NB4 (cell line): ENCODE measurements at regions not wholly inside any gene's neighbourhood (a gene's known extent, or its start where the extent isn't known, plus 50 kb on each side); places are given as distances from the start of the nearest gene placed in this dataset.

Source experiments
- DNase-seq: peaks from one replicate; pipeline ENCODE4 v3.0.0; 2010; ENCODE audit warnings: low read depth
- H3K4me3 ChIP-seq: one replicate; pipeline ENCODE4 v1.5.1; 2011; ENCODE audit warnings: mild to moderate bottlenecking, low read depth, low read length, moderate library complexity
- MYC ChIP-seq: IDR thresholded peaks from 2 replicates; pipeline ENCODE4 v1.6.1; 2011; ENCODE audit warnings: low read depth, low read length
- POLR2A ChIP-seq: IDR thresholded peaks from 2 replicates; pipeline ENCODE4 v1.6.1; 2011; ENCODE audit warnings: mild to moderate bottlenecking; ENCODE audit not compliant: insufficient read length; ENCODE audit errors: extremely low read depth
- TF ChIP-seq, protein P1 (sequence below): IDR thresholded peaks from one replicate; pipeline ENCODE4 v1.5.1; 2012; ENCODE audit warnings: low read depth, low read length
- TF ChIP-seq, protein P2 (sequence below): IDR thresholded peaks from 2 replicates; pipeline ENCODE4 v1.6.1; 2011; ENCODE audit warnings: low read depth, low read length

DNA sequence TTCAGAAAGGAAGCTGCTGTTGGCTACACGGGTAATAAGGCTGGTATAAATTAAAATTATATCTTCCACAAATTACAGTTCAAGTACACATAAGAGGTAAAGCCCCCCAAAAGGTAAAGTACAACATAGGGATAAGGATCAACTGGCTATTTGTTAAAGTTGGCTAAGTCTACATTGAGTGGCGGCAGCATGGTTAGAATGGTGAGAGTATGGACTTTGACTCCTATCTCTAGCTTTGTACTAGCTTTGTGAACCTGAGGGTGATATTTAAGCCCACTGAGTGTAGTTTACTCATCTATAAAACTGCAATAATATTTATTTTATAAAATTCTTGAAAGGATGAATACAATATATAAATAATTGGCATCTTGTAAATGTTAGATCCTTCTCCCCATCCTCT lies 542.8 kb downstream of the DSC3 start:
- TF ChIP-seq, protein P1, sequence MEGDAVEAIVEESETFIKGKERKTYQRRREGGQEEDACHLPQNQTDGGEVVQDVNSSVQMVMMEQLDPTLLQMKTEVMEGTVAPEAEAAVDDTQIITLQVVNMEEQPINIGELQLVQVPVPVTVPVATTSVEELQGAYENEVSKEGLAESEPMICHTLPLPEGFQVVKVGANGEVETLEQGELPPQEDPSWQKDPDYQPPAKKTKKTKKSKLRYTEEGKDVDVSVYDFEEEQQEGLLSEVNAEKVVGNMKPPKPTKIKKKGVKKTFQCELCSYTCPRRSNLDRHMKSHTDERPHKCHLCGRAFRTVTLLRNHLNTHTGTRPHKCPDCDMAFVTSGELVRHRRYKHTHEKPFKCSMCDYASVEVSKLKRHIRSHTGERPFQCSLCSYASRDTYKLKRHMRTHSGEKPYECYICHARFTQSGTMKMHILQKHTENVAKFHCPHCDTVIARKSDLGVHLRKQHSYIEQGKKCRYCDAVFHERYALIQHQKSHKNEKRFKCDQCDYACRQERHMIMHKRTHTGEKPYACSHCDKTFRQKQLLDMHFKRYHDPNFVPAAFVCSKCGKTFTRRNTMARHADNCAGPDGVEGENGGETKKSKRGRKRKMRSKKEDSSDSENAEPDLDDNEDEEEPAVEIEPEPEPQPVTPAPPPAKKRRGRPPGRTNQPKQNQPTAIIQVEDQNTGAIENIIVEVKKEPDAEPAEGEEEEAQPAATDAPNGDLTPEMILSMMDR: no peak
- TF ChIP-seq, protein P2, sequence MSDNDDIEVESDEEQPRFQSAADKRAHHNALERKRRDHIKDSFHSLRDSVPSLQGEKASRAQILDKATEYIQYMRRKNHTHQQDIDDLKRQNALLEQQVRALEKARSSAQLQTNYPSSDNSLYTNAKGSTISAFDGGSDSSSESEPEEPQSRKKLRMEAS: no peak
- TF ChIP-seq POLR2A (no peak), MYC (no peak)
- DNase-seq: no peak
- H3K4me3 ChIP-seq: no peak overlapping the region

DNA sequence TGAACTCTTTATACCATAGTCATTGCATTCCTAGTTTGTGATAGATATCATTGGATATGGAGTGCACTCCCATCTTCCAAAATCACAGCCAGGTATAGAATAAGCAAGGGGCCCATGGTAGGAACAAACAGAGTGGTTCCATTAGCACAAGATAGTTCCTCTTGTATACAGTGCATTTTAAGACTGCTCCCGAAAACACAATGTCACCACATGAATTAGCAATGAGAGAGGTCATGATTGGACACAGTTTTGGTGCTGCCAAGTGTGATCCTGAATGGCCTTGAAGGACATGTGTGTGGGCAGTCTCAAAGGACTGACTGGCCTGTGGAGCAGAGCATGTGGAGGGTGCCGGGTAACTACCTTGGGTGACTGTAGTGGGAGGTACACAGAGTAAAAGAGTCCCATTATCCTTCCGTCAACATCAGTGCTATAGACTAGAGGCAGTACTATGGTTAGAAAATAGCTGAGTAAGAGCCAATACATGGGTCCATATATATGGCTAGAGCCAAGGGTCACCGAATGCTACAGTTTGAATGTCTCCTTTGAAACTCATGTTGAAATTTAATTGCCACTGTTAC lies 549.9 kb downstream of the DSC3 start:
- DNase-seq: no peak
- TF ChIP-seq POLR2A: no peak
- TF ChIP-seq, protein P1: no peak
- TF ChIP-seq, protein P2: no peak
- no peak for TF ChIP-seq MYC

DNA sequence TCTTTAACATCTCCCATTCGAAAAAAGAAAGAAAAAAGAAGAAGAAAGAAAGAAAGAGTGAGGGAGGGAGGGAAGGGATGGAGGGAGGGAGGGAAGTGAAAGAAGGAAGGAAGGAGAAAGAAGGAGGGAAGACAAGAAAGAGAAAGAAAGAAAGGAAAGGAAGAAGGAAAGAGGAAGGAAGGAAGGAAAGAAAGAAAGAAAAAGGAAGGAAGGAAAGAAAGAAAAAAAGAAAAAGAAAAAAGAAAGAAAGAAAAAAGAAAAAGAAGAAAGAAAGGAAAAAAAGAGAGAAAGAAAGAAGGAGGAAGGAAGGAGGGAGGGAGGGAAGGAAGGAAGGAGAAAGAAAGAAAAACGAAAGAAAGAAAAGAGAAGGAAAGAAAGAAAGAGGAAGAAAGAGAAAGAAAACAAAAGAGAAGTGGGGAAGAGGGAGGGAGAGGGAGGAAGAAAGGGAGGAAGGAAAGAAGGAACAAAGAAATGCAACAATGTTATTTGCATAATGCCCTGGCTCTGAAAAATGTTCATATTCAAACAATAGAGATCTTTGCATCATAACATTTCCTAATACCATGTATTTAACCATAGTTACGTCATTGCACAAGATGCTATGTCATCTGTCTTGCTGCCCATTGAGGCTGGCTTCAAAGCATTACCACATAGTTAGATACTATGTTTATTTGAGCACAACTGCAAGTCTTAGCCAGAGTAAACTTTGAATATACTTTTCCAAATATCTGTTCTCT lies 550.6 kb downstream of the DSC3 start:
- TF ChIP-seq, protein P1: no peak
- TF ChIP-seq, protein P2: no peak
- TF ChIP-seq MYC (no peak), POLR2A (no peak)
- peak; percentile 1 for DNase-seq
- H3K4me3 ChIP-seq: no peak overlapping the region

More for the DNA sequence above, 549.9 kb downstream of the DSC3 start:
- H3K4me3 ChIP-seq: no peak overlapping the region

DNA sequence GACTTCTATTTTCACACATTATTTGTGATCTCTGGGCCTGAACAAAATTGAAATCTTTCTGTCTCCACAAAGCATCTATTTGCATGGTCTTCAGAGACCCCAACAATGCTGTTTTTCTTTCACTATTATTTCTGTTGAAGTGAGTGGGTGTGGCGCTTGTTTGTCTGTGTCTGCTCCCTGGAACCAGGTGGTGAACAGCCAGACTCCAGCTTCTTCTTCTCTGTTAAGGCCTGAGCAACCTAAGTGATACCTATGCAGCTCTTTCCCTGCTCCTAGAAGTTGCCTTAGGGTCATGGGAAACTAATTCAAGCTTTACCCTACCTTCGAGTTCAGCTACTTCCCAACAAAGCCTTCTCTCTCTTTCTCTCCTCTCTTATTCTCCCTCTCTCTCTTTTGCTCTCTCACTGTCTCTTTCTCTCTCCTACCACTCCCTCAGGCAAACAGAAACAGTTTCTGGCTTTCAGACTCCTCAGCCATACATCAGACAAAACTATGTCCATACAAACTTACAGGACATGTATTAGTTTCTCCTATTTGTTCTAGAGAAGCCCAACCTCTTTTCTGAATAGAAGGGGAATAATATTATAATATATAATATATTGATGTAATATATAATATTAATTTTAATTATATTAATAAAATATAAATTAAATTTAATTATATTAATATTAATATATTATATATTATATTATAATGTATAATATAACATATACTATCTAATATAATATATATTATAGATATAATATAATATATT lies 552.5 kb downstream of the DSC3 start:
- no peak overlapping the region for H3K4me3 ChIP-seq
- TF ChIP-seq, protein P1: no peak
- TF ChIP-seq MYC (no peak), POLR2A (no peak)
- TF ChIP-seq, protein P2: no peak
- DNase-seq: no peak

DNA sequence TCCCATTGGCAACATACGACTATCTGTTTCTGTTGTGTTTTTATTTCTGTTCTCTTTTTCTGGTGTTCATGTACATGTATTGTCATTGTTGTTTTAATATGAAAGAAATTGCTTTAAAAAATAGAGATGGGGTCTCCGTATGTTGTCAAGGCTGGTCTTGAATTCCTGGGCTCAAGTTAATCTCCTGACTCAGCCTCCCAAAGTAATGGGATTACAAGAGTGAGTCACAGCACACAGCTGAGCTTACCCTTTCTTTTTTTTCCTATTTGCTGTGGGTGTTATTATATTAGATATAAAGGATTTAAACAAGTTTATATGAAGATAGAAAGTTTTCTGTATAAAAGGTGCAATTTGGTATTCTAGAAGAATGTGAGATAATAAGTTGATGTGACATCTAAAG lies 554.6 kb downstream of the DSC3 start:
- DNase-seq: no peak
- H3K4me3 ChIP-seq: no peak overlapping the region
- TF ChIP-seq, protein P1: no peak
- TF ChIP-seq POLR2A (no peak), MYC (no peak)
- TF ChIP-seq, protein P2: no peak
